GM12878 (cell line): ENCODE measurements at regions not wholly inside any gene's neighbourhood (a gene's known extent, or its start where the extent isn't known, plus 50 kb on each side); places are given as distances from the start of the nearest gene placed in this dataset.

ENCODE experiments used
- ATAC-seq: fragments of 200-7000 bp; cut with Tn5 transposase; 3 replicates; pipeline ENCODE4 v1.9.1; 2020; ENCODE audit warnings: mild to moderate bottlenecking, moderate library complexity
- BruUV-seq: library from RNA; stranded (reverse); fragments of 400-500 nt; replicated peaks from 2 replicates; lab custom pipeline; 2021; lab: Mats Ljungman, UMichigan
- CTCF ChIA-PET: fragments of 300-600 bp; sonication (Branson Sonifier 250); formaldehyde crosslinking; extraction: SDS; loops from one replicate; lab custom pipeline; 2021; ENCODE audit warnings: inconsistent platforms; lab: Yijun Ruan, JAX
- POLR2A ChIA-PET: fragments of 350-600 bp; formaldehyde crosslinking; extraction: SDS; loops from one replicate; lab custom pipeline; 2021; ENCODE audit warnings: inconsistent platforms; lab: Charles Lee
- RAD21 ChIA-PET: fragments of 300-600 bp; sonication (Branson Sonifier 250); formaldehyde crosslinking; loops from one replicate; lab custom pipeline; 2023; ENCODE audit warnings: antibody characterized with exemption; ENCODE audit not compliant: unreplicated experiment; lab: Charles Lee
- SMC1A ChIA-PET: fragments of 300-600 bp; sonication (Branson Sonifier 250); formaldehyde crosslinking; loops from one replicate; lab custom pipeline; 2023; ENCODE audit not compliant: unreplicated experiment, uncharacterized antibody; lab: Charles Lee
- DNase-seq: peaks from one replicate; pipeline ENCODE4 v3.0.0-alpha.2; 2011; ENCODE audit warnings: low read depth, low spot score
- FAIRE-seq: peaks from 3 replicates; lab custom pipeline; 2011; peaks lifted over from hg19 to GRCh38; lab: Jason Lieb, UNC
- H2AFZ ChIP-seq: 2 replicates; pipeline ENCODE4 v1.6.0; 2011; ENCODE audit warnings: low read depth, low read length, control low read depth; ENCODE audit not compliant: control insufficient read depth
- H3K27ac ChIP-seq: 2 replicates; pipeline ENCODE4 v1.5.1; 2011; ENCODE audit warnings: control low read depth; ENCODE audit not compliant: control insufficient read depth, insufficient read depth
- H3K27me3 ChIP-seq, 2 experiments: replicated peaks in 1 of 2; 2 replicates each; pipeline versions ENCODE4 v1.6.0 to v1.6.1; 2011; ENCODE audit warnings: low read length in 1 of 2; ENCODE audit not compliant: control insufficient read depth in 2 of 2, insufficient read depth in 2 of 2
- H3K36me3 ChIP-seq, 2 experiments: 2 replicates each; pipeline ENCODE4 v1.5.1; 2011; ENCODE audit warnings: low read length in 1 of 2; ENCODE audit not compliant: control insufficient read depth in 2 of 2, insufficient read depth in 2 of 2
- H3K4me1 ChIP-seq: 2 replicates; pipeline ENCODE4 v1.6.1; 2011; ENCODE audit warnings: mild to moderate bottlenecking, low read length, moderate library complexity, mixed read lengths; ENCODE audit not compliant: control insufficient read depth, insufficient read depth
- H3K4me2 ChIP-seq: 2 replicates; pipeline ENCODE4 v1.6.0; 2011; ENCODE audit warnings: control low read depth; ENCODE audit not compliant: control insufficient read depth, insufficient read depth
- H3K4me3 ChIP-seq: fragments of 200-600 bp; sonication (generic); 2 replicates; pipeline ENCODE4 v1.5.1; 2016
- H3K79me2 ChIP-seq: 2 replicates; pipeline ENCODE4 v1.6.0; 2011; ENCODE audit warnings: low read length; ENCODE audit not compliant: control insufficient read depth, insufficient read depth
- H3K9ac ChIP-seq: 2 replicates; pipeline ENCODE4 v1.8.0; 2011; ENCODE audit warnings: low read length, control low read depth, mixed read lengths; ENCODE audit not compliant: control insufficient read depth, insufficient read depth
- H3K9me3 ChIP-seq: replicated peaks from 3 replicates; pipeline ENCODE4 v1.5.1; 2011; ENCODE audit warnings: mild to moderate bottlenecking, low read length; ENCODE audit not compliant: control insufficient read depth, insufficient read depth
- H4K20me1 ChIP-seq: 2 replicates; pipeline ENCODE4 v1.6.0; 2011; ENCODE audit not compliant: control insufficient read depth, insufficient read depth
- ATF3 ChIP-seq: IDR thresholded peaks from 2 replicates; pipeline ENCODE4 v1.6.1; 2011; ENCODE audit warnings: low read depth, mild to moderate bottlenecking, low read length, moderate library complexity, borderline replicate concordance; ENCODE audit errors: extremely low read depth
- CHD2 ChIP-seq: IDR thresholded peaks from 2 replicates; pipeline ENCODE4 v1.6.1; 2011; ENCODE audit warnings: low read depth, low read length, improper control_type of control experiment, borderline replicate concordance
- DPF2 ChIP-seq: fragments of 450-650 bp; IDR thresholded peaks from 2 replicates; pipeline ENCODE4 v1.6.1; 2017; ENCODE audit warnings: mild to moderate bottlenecking
- HCFC1 ChIP-seq: fragments of 150-350 bp; IDR thresholded peaks from 2 replicates; pipeline ENCODE4 v1.6.1; 2014; ENCODE audit warnings: low read length
- KAT2A ChIP-seq: conservative IDR thresholded peaks from 2 replicates; pipeline ENCODE4 v1.6.1; 2011; ENCODE audit warnings: low read depth, low read length; ENCODE audit not compliant: control insufficient read depth
- MLLT1 ChIP-seq: fragments of 450-650 bp; IDR thresholded peaks from 2 replicates; pipeline ENCODE4 v1.6.1; 2016; ENCODE audit warnings: mild to moderate bottlenecking
- MTA2 ChIP-seq: fragments of 450-650 bp; IDR thresholded peaks from 2 replicates; pipeline ENCODE4 v1.6.1; 2016; ENCODE audit warnings: low read depth, mild to moderate bottlenecking, moderate library complexity
- MTA3 ChIP-seq: IDR thresholded peaks from 2 replicates; pipeline ENCODE4 v1.6.1; 2012; ENCODE audit warnings: low read length, inconsistent platforms, borderline replicate concordance
- NR2C1 ChIP-seq: fragments of 450-650 bp; IDR thresholded peaks from 2 replicates; pipeline ENCODE4 v1.6.1; 2017; ENCODE audit warnings: antibody characterized with exemption, mild to moderate bottlenecking, moderate library complexity
- NR2C2 ChIP-seq: IDR thresholded peaks from 2 replicates; pipeline ENCODE4 v1.6.1; 2011; ENCODE audit warnings: borderline replicate concordance, low read depth; ENCODE audit not compliant: control insufficient read depth, insufficient read length
- RFX5 ChIP-seq: IDR thresholded peaks from 2 replicates; pipeline ENCODE4 v1.6.1; 2011; ENCODE audit warnings: low read depth, low read length, improper control_type of control experiment
- SP1 ChIP-seq: IDR thresholded peaks from one replicate; pipeline ENCODE4 v1.6.1; 2011; ENCODE audit warnings: low read depth, low read length
- SPI1 ChIP-seq: IDR thresholded peaks from 2 replicates; pipeline ENCODE4 v1.6.1; 2011; ENCODE audit warnings: low read depth, mild to moderate bottlenecking, low read length, moderate library complexity, borderline replicate concordance; ENCODE audit not compliant: insufficient read depth
- TAF1 ChIP-seq: IDR thresholded peaks from 2 replicates; pipeline ENCODE4 v1.6.1; 2011; ENCODE audit warnings: mild to moderate bottlenecking, low read depth, low read length, borderline replicate concordance
- TBL1XR1 ChIP-seq: IDR thresholded peaks from 2 replicates; pipeline ENCODE4 v1.6.1; 2012; ENCODE audit warnings: low read depth, low read length, improper control_type of control experiment
- TCF7 ChIP-seq: IDR thresholded peaks from 2 replicates; pipeline ENCODE4 v1.6.1; 2014; ENCODE audit warnings: antibody characterized with exemption, borderline replicate concordance
- ZBED1 ChIP-seq: IDR thresholded peaks from 2 replicates; pipeline ENCODE4 v1.6.1; 2016; ENCODE audit warnings: borderline replicate concordance
- ZBTB33 ChIP-seq: fragments of 450-650 bp; IDR thresholded peaks from 2 replicates; pipeline ENCODE4 v1.6.1; 2017; ENCODE audit warnings: mild to moderate bottlenecking
- ZNF207 ChIP-seq: fragments of 450-650 bp; IDR thresholded peaks from 2 replicates; pipeline ENCODE4 v1.6.1; 2014; ENCODE audit warnings: antibody characterized with exemption, mild to moderate bottlenecking, borderline replicate concordance
- ZZZ3 ChIP-seq: IDR thresholded peaks from 2 replicates; pipeline ENCODE4 v1.6.1; 2011; ENCODE audit warnings: low read depth; ENCODE audit not compliant: control insufficient read depth, insufficient read length
- WGBS: methylation state at CpG from one replicate; pipeline ENCODE4 v1.1.6; 2016; ENCODE audit warnings: low lambda C conversion rate; ENCODE audit not compliant: insufficient replicate concordance, insufficient coverage; ENCODE audit errors: missing lambda C conversion rate; 5-methylcytosine and 5-hydroxymethylcytosine counted together
- in situ Hi-C: fragments of 300-500 bp; cut with MboI; formaldehyde crosslinking; loops from 9 replicates; pipeline ENCODE4 v1.14.3; 2018; ENCODE audit warnings: mixed read lengths
- intact Hi-C: fragments of 100-400 bp; cut with micrococcal nuclease; formaldehyde crosslinking; loops from one replicate; pipeline ENCODE4 v1.14.2; 2022; ENCODE audit not compliant: unreplicated experiment

- ChIA-PET SMC1A (no interaction called here), CTCF (interaction anchor here (1.0 to 1.2 kb wide), 2 partner anchors 16 to 20 kb away, joined by 4 to 5 read pairs; no protein-coding TSS in a partner anchor), RAD21 (no interaction called here), POLR2A (no interaction called here)
- no peak overlapping the region for H3K4me2 ChIP-seq
- H3K4me1 ChIP-seq, result no peaks in the 10 kb centered on the region
- intact Hi-C loops (no loop called here), in situ Hi-C loops (no loop called here)
- BruUV-seq, result no TSS peak
- H3K36me3 ChIP-seq, result no peaks in the 10 kb centered on the region
- no peak overlapping the region for H3K27ac ChIP-seq
- H4K20me1 ChIP-seq, result no peaks in the 10 kb centered on the region
- DNase-seq, result no peak
- no peaks in the 10 kb centered on the region for H3K9me3 ChIP-seq
- no peak for FAIRE-seq
- H3K27me3 ChIP-seq, result no peaks in the 10 kb centered on the region; a peak in 1 of 4 replicates
- WGBS, result 44% methylated on average over 24 of the region's 27 CpGs
- H3K4me3 ChIP-seq, result no peak overlapping the region
- TF ChIP-seq ATF3 (no peak), SP1 (no peak), KAT2A (no peak), RFX5 (no peak), ZBED1 (no peak), CHD2 (no peak), DPF2 (no peak), NR2C1 (no peak), TAF1 (no peak), MTA2 (no peak), TBL1XR1 (no peak), ZBTB33 (no peak), TCF7 (no peak), NR2C2 (no peak), SPI1 (no peak), HCFC1 (no peak), MLLT1 (no peak), ZZZ3 (no peak), ZNF207 (no peak), MTA3 (no peak)
- H3K9ac ChIP-seq, result no peak overlapping the region
- no peak overlapping the region for H2AFZ ChIP-seq
- H3K79me2 ChIP-seq, result no peaks in the 10 kb centered on the region
- ATAC-seq, result no peak
Measured at GRCh38 chrX:38484607-38485498, 76.5 kb upstream of the TSPAN7 start.
